K562 (cell line): ENCODE measurements at regions not wholly inside any gene's neighbourhood (a gene's known extent, or its start where the extent isn't known, plus 50 kb on each side); places are given as distances from the start of the nearest gene placed in this dataset.

Source experiments
- ATAC-seq: fragments of 200-7000 bp; cut with Tn5 transposase; 3 replicates; pipeline ENCODE4 v1.9.1; 2020; ENCODE audit warnings: moderate library complexity
- BruUV-seq: library from RNA; stranded (reverse); fragments of 400-500 nt; replicated peaks from 2 replicates; lab custom pipeline; 2021; lab: Mats Ljungman, UMichigan
- CTCF ChIA-PET: fragments of 300-600 bp; formaldehyde crosslinking; extraction: SDS; loops from one replicate; lab custom pipeline; 2021; ENCODE audit warnings: low intra/inter-chr PET ratio; lab: Yijun Ruan, JAX
- POLR2A ChIA-PET: fragments of 300-600, 350-650 bp; sonication (Branson Sonifier 250); formaldehyde crosslinking; extraction: SDS; loops from one replicate; lab custom pipeline; 2021; ENCODE audit warnings: antibody characterized with exemption, inconsistent platforms; lab: Yijun Ruan, JAX
- DNase-seq, 4 experiments: peaks; one replicate each; pipeline versions ENCODE4 v3.0.0 to v3.0.0-alpha.2; 2011 to 2018; ENCODE audit warnings: low spot score in 3 of 4, mixed read lengths in 3 of 4; ENCODE audit errors: extremely low read depth in 1 of 4
- FAIRE-seq: peaks from 2 replicates; lab custom pipeline; 2011; peaks lifted over from hg19 to GRCh38; lab: Jason Lieb, UNC
- H2AFZ ChIP-seq: 2 replicates; pipeline ENCODE4 v1.6.0; 2011; ENCODE audit warnings: low read depth, low read length, control low read depth, inconsistent platforms
- H3K27ac ChIP-seq: fragments of 200-600 bp; 3 replicates; pipeline ENCODE4 v1.8.0; 2011; ENCODE audit warnings: low read depth, mild to moderate bottlenecking, control low read depth, inconsistent platforms, low read length, moderate library complexity, mixed read lengths; ENCODE audit errors: extremely low read depth
- H3K27me3 ChIP-seq, 2 experiments: fragments of 300-600 bp in 1 of 2; 2 replicates in 1 of 2; 3 replicates in 1 of 2; pipeline versions ENCODE4 v1.6.0 to v1.8.0; 2011; ENCODE audit warnings: inconsistent platforms in 2 of 2, low read length in 2 of 2, mild to moderate bottlenecking in 1 of 2, mixed read lengths in 1 of 2, moderate library complexity in 1 of 2; ENCODE audit not compliant: control insufficient read depth in 2 of 2, insufficient read depth in 2 of 2
- H3K36me3 ChIP-seq: fragments of 300-600 bp; 3 replicates; pipeline ENCODE4 v1.8.0; 2011; ENCODE audit warnings: mild to moderate bottlenecking, low read length, inconsistent platforms; ENCODE audit not compliant: control insufficient read depth, insufficient read depth
- H3K4me1 ChIP-seq, 2 experiments: fragments of 200-600 bp in 1 of 2; replicated peaks in 1 of 2; 2 replicates in 1 of 2; 3 replicates in 1 of 2; pipeline versions ENCODE4 v1.5.1 to v1.8.0; 2011; ENCODE audit warnings: inconsistent platforms in 2 of 2, low read length in 2 of 2, mild to moderate bottlenecking in 1 of 2, mixed read lengths in 1 of 2, moderate library complexity in 1 of 2; ENCODE audit not compliant: control insufficient read depth in 2 of 2, insufficient read depth in 2 of 2
- H3K4me2 ChIP-seq: 2 replicates; pipeline ENCODE4 v1.6.1; 2011; ENCODE audit warnings: low read length, control low read depth, inconsistent platforms, mixed read lengths; ENCODE audit not compliant: insufficient read depth
- H3K4me3 ChIP-seq: fragments of 200-600 bp; sonication (generic), shearing (Covaris generic); 2 replicates; pipeline ENCODE4 v1.5.1; 2016; ENCODE audit warnings: control low read depth, inconsistent platforms
- H3K79me2 ChIP-seq: fragments of 200-600 bp; 3 replicates; pipeline ENCODE4 v1.8.0; 2011; ENCODE audit warnings: low read length, inconsistent platforms; ENCODE audit not compliant: control insufficient read depth, insufficient read depth
- H3K9ac ChIP-seq, 2 experiments: 2 replicates each; pipeline versions ENCODE4 v1.6.0 to v1.6.1; 2011; ENCODE audit warnings: low read depth in 2 of 2, low read length in 2 of 2, control low read depth in 1 of 2, inconsistent platforms in 1 of 2, mild to moderate bottlenecking in 1 of 2, mixed read lengths in 1 of 2; ENCODE audit not compliant: insufficient read depth in 1 of 2
- H3K9me1 ChIP-seq: one replicate; pipeline ENCODE4 v1.6.0; 2011; ENCODE audit warnings: inconsistent platforms, mild to moderate bottlenecking, low read length, moderate library complexity; ENCODE audit not compliant: control insufficient read depth, insufficient read depth
- H3K9me3 ChIP-seq: replicated peaks from 2 replicates; pipeline ENCODE4 v1.5.1; 2011; ENCODE audit warnings: low read depth, low read length, inconsistent platforms; ENCODE audit not compliant: control insufficient read depth, insufficient read depth
- H4K20me1 ChIP-seq: replicated peaks from 2 replicates; pipeline ENCODE4 v1.6.1; 2011; ENCODE audit warnings: low read length, inconsistent platforms, mixed read lengths; ENCODE audit not compliant: control insufficient read depth, insufficient read depth
- ATF6 ChIP-seq: sonication (generic); formaldehyde crosslinking; IDR thresholded peaks from 2 replicates; pipeline ENCODE4 v1.4.0; 2020; ENCODE audit warnings: mild to moderate bottlenecking, missing genetic modification reagents
- CHD4 ChIP-seq: fragments of 200-600 bp; sonication (generic); IDR thresholded peaks from 3 replicates; pipeline ENCODE4 v1.6.1; 2012; ENCODE audit warnings: low read depth, mild to moderate bottlenecking, mixed read lengths, low read length, inconsistent platforms; ENCODE audit not compliant: insufficient read depth, insufficient replicate concordance, poor library complexity, severe bottlenecking
- E2F3 ChIP-seq: fragments of 250-450 bp; sonication (Bioruptor Pico); IDR thresholded peaks from 2 replicates; pipeline ENCODE4 v1.4.0; 2020; ENCODE audit warnings: mild to moderate bottlenecking
- MCM7 ChIP-seq, 2 experiments: fragments of 450-650 bp; IDR thresholded peaks; 2 replicates each; pipeline ENCODE4 v1.6.1; 2016 to 2018
- MYC ChIP-seq, 2 experiments: fragments of 250-450 bp in 1 of 2; sonication (Bioruptor Pico) in 1 of 2; IDR thresholded peaks; 2 replicates each; pipeline versions ENCODE4 v1.5.1 to v1.6.1; 2012 to 2021; ENCODE audit warnings: low read depth in 2 of 2, borderline replicate concordance in 1 of 2, improper control_type of control experiment in 1 of 2, low read length in 1 of 2, mild to moderate bottlenecking in 1 of 2, moderate library complexity in 1 of 2
- POLR2A ChIP-seq: fragments of 450-650 bp; conservative IDR thresholded peaks from 2 replicates; pipeline ENCODE4 v1.6.1; 2016
- SMARCB1 ChIP-seq: IDR thresholded peaks from 2 replicates; pipeline ENCODE4 v1.6.1; 2011; ENCODE audit warnings: improper control_type of control experiment, low read depth; ENCODE audit not compliant: insufficient read length
- XRCC4 ChIP-seq: IDR thresholded peaks from one replicate; pipeline ENCODE4 v1.6.1; 2011; ENCODE audit not compliant: insufficient read depth, insufficient read length; ENCODE audit errors: extremely low read depth
- ZC3H4 ChIP-seq: sonication (generic); formaldehyde crosslinking; IDR thresholded peaks from 2 replicates; pipeline ENCODE4 v1.9.0; 2021; ENCODE audit warnings: missing genetic modification reagents, borderline replicate concordance
- ZZZ3 ChIP-seq: fragments of 450-650 bp; IDR thresholded peaks from 2 replicates; pipeline ENCODE4 v1.6.1; 2016; ENCODE audit warnings: antibody characterized with exemption, mild to moderate bottlenecking, moderate library complexity
- WGBS: fragments of 100-300 bp; shearing (Covaris generic); methylation state at CpG from one replicate; pipeline ENCODE4 v1.1.6; 2016; ENCODE audit warnings: low coverage, mixed read lengths; ENCODE audit not compliant: insufficient coverage; ENCODE audit errors: missing lambda C conversion rate; 5-methylcytosine and 5-hydroxymethylcytosine counted together
- in situ Hi-C: fragments of 300-500 bp; cut with MboI; formaldehyde crosslinking; loops from 4 replicates; pipeline ENCODE4 v1.15.0; 2018; ENCODE audit warnings: inconsistent platforms, mixed read lengths
- intact Hi-C: fragments of 100-400 bp; cut with micrococcal nuclease; formaldehyde crosslinking; loops from 2 replicates; pipeline ENCODE4 v1.14.2; 2022

DNA sequence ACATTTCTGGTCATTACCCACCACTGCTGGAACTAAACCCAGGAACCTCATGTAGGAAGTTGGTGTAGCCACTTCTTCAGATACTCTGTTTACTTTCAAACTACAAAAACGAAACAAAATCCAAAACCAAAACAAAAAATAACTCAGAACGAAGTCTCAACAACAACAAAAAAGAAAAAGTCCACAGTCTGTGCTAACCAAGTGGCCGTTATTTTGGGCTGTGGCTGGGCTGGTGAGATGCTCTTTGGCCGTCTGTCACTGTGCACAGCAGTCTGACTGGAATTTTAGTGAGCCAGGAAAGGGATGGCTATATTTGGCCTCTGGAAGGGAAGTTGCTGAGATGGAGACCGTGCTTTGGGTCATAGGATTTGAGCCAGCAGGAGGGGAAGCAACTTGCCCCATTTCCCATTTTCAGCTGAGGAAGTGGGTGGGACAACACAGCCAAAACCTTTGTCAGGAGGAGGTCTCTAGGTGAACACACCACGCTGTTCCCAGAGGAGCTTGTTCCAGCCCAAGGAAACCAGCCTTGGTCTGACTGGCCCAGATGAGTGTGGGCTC is 334.1 kb downstream of the ZSWIM6 start:
- ChIA-PET POLR2A (interaction anchor here (1.5 kb wide), 1 partner anchor 16 kb away, joined by 4 read pairs; no protein-coding TSS in a partner anchor), CTCF (no interaction called here)
- 4% methylated on average over 6 of the region's 6 CpGs for WGBS
- Histone ChIP-seq H3K9me3 (no peaks in the 10 kb centered on the region), H3K4me2 (no peak overlapping the region), H3K27me3 (peaks cover 0 to 6% of the 10 kb centered on the region in 2 experiments; a peak in 2 of 5 replicates), H3K27ac (no peak overlapping the region), H3K9me1 (no peaks in the 10 kb centered on the region), H3K4me1 (no peaks in the 10 kb centered on the region), H3K4me3 (no peak overlapping the region), H3K9ac (no peak overlapping the region), H4K20me1 (no peaks in the 10 kb centered on the region), H3K36me3 (no peaks in the 10 kb centered on the region), H2AFZ (peak overlapping the region; percentile 44), H3K79me2 (no peaks in the 10 kb centered on the region)
- FAIRE-seq (no peak), DNase-seq (no peak), ATAC-seq (no peak)
- no peak for TF ChIP-seq ZZZ3
- no peak for TF ChIP-seq E2F3 (CRISPR knock-in tag)
- no peak for TF ChIP-seq MCM7 (IDR thresholded peaks at IDR 0.05)
- no peak for TF ChIP-seq ZC3H4 (CRISPR knock-in tag)
- no peak for TF ChIP-seq MYC (IDR thresholded peaks at IDR 0.05; ENCODE audit: low read depth, low read length)
- TF ChIP-seq MYC (CRISPR knock-in tag; IDR thresholded peaks at IDR 0.05; ENCODE audit: borderline replicate concordance, low read depth), result no peak
- TF ChIP-seq XRCC4, result no peak
- TF ChIP-seq POLR2A, result no peak
- TF ChIP-seq CHD4, result no peak
- TF ChIP-seq SMARCB1, result no peak
- no peak for TF ChIP-seq ATF6
- intact Hi-C loops, result no loop called here
- BruUV-seq, result no TSS peak
- in situ Hi-C loops, result no loop called here
